Retinal pigment epithelial cell (primary cell): ENCODE measurements at regions not wholly inside any gene's neighbourhood (a gene's known extent, or its start where the extent isn't known, plus 50 kb on each side); places are given as distances from the start of the nearest gene placed in this dataset.

ENCODE experiments used
- DNase-seq: peaks from one replicate; pipeline ENCODE4 v3.0.0-alpha.2; 2010; ENCODE audit warnings: low read depth
- H3K4me3 ChIP-seq: 2 replicates; pipeline ENCODE4 v1.5.1; 2011; ENCODE audit warnings: mild to moderate bottlenecking, low read length, control low read depth, moderate library complexity
- CTCF ChIP-seq: conservative IDR thresholded peaks from 2 replicates; pipeline ENCODE4 v1.5.1; 2011; ENCODE audit warnings: low read depth, low read length, control low read depth, inconsistent platforms

- no peak for TF ChIP-seq CTCF
- no peak overlapping the region for H3K4me3 ChIP-seq
- DNase-seq: no peak
Measured at GRCh38 chr21:35911412-35912191, 148.7 kb downstream of the SETD4 start.

- no peak for TF ChIP-seq CTCF
- no peak for DNase-seq
- H3K4me3 ChIP-seq: no peak overlapping the region
Measured at GRCh38 chr21:35909456-35910223, 150.7 kb downstream of the SETD4 start.

GRCh38 chr21:35908311-35909078, 151.8 kb downstream of the SETD4 start:
- no peak for TF ChIP-seq CTCF
- no peak overlapping the region for H3K4me3 ChIP-seq
- DNase-seq: no peak

GRCh38 chr21:35906586-35906985, 153.7 kb downstream of the SETD4 start:
- DNase-seq: no peak

GRCh38 chr21:35905963-35906345, 154.4 kb downstream of the SETD4 start:
- no peak for TF ChIP-seq CTCF
- DNase-seq: no peak
- no peak overlapping the region for H3K4me3 ChIP-seq

More at GRCh38 chr21:35906586-35906985, 153.7 kb downstream of the SETD4 start:
- no peak for TF ChIP-seq CTCF
- no peak overlapping the region for H3K4me3 ChIP-seq

- DNase-seq: no peak
- H3K4me3 ChIP-seq: no peak overlapping the region
- no peak for TF ChIP-seq CTCF
Measured at GRCh38 chr21:35905096-35905962, 155.0 kb downstream of the SETD4 start.
